ENCODE measurements at regions not wholly inside any gene's neighbourhood (a gene's known extent, or its start where the extent isn't known, plus 50 kb on each side); places are given as distances from the start of the nearest gene placed in this dataset.

DNA sequence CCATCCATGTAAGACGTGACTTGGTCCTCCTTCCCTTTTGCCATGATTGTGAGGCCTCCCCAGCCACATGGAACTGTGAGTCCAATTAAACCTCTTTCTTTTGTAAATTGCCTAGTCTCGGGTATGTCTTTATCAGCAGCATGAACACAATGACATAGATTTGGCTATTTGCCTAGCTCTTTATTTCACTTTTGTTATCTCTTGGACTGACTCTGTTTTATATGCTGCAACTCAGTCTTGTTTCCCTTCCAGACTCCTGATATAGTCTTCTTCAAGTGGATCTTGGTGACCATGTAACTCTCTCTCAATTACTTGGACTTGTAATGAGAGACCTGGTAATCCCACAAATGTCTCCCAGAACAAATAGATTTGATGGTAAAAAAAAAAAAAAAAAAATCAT lies 627.6 kb downstream of the CCDC85A start:
- no peak overlapping the region for H3K27ac ChIP-seq (ENCODE audit: extremely low read length, insufficient read depth, low read length)
- H3K4me2 ChIP-seq (ENCODE audit: low read depth, low read length) = no peak overlapping the region
- H4K20me1 ChIP-seq (ENCODE audit: insufficient read depth, low read length) = no peaks in the 10 kb centered on the region
- H3K4me1 ChIP-seq (ENCODE audit: insufficient read depth, low read length) = no peaks in the 10 kb centered on the region
- H3K36me3 ChIP-seq (replicated peaks in 1 of 2; ENCODE audit: control insufficient read depth in 1 of 2, insufficient read depth in 2 of 2, low read length in 2 of 2) = no peaks in the 10 kb centered on the region
- H3K9me3 ChIP-seq (ENCODE audit: low read length) = peaks cover 69% of the 10 kb centered on the region
- no peak for TF ChIP-seq FOXJ3 (CRISPR knock-in tag; IDR thresholded peaks at IDR 0.05; ENCODE audit: borderline replicate concordance)
- H2AFZ ChIP-seq (ENCODE audit: low read length) = no peak overlapping the region
- in situ Hi-C loops (cut with HindIII; ENCODE audit: extremely low pct_ligation_motif_present, low pct_unique_long_range_greater_than_20kb) (no loop called here), intact Hi-C loops (cut with micrococcal nuclease; ENCODE audit: unreplicated experiment) (no loop called here)
- H3K4me3 ChIP-seq (replicated peaks in 1 of 3; ENCODE audit: insufficient read depth in 1 of 3, low read depth in 2 of 3, low read length in 3 of 3) = no peak overlapping the region
- DNase-seq (ENCODE audit: low spot score) (no peak), ATAC-seq (no peak), FAIRE-seq (no peak)
- H3K27me3 ChIP-seq (ENCODE audit: control insufficient read depth in 1 of 2, insufficient read depth in 2 of 2, low read length in 2 of 2) = no peaks in the 10 kb centered on the region
- H3K9ac ChIP-seq (ENCODE audit: insufficient read depth, low read depth, low read length) = no peak overlapping the region
- no TSS peak for BruUV-seq (replicated peaks)
- ChIA-PET CTCF (ENCODE audit: low intra/inter-chr PET ratio, low total read pairs) (no interaction called here), POLR2A (no interaction called here)
- WGBS (ENCODE audit: low lambda C conversion rate) = 0% methylated on average over 2 of the region's 2 CpGs
- H3K79me2 ChIP-seq (ENCODE audit: insufficient read depth, low read length) = no peaks in the 10 kb centered on the region

DNA sequence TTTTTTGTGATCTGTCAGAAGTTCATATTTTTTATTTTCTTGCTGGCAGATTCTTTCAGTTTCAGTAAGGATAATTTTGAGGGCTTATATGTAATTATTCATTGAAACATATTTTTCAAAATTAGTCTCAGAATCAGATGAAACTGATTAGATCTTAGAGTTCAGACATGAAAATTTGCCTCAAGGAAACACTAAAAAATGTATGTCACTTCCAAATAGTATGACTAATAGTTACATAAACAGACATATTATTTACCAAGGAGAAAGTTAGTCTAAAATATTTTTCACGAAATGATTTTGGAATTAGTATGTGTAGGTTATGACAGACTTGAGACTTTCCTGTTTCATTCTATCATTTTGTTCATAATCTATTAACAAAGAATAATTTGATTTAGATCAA lies 628.6 kb downstream of the CCDC85A start:
- BruUV-seq (replicated peaks) = no TSS peak
- POLR2A ChIA-PET = no interaction called here
- TF ChIP-seq HOXA3 (CRISPR knock-in tag; IDR thresholded peaks at IDR 0.05) = no peak
- TF ChIP-seq ZBED4 (CRISPR knock-in tag; IDR thresholded peaks at IDR 0.05; ENCODE audit: borderline replicate concordance) = no peak
- TF ChIP-seq, protein P1, sequence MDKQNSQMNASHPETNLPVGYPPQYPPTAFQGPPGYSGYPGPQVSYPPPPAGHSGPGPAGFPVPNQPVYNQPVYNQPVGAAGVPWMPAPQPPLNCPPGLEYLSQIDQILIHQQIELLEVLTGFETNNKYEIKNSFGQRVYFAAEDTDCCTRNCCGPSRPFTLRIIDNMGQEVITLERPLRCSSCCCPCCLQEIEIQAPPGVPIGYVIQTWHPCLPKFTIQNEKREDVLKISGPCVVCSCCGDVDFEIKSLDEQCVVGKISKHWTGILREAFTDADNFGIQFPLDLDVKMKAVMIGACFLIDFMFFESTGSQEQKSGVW (CRISPR knock-in tag; IDR thresholded peaks at IDR 0.05; ENCODE audit: borderline replicate concordance) = no peak
- no peak for TF ChIP-seq ZNF124 (CRISPR knock-in tag; IDR thresholded peaks at IDR 0.05)
- no peak for TF ChIP-seq ZMYM3 (CRISPR knock-in tag; IDR thresholded peaks at IDR 0.05)
- TF ChIP-seq ZNF451 (CRISPR knock-in tag; IDR thresholded peaks at IDR 0.05) = no peak
- no peak for TF ChIP-seq ZNF772 (CRISPR knock-in tag; IDR thresholded peaks at IDR 0.05)
- no peak for TF ChIP-seq ATF4 (CRISPR knock-in tag; IDR thresholded peaks at IDR 0.05)
- no peak for TF ChIP-seq RORA (CRISPR knock-in tag; IDR thresholded peaks at IDR 0.05)
- no peak for TF ChIP-seq POLR2A (IDR thresholded peaks at IDR 0.05; ENCODE audit: insufficient read depth in 1 of 2, low read depth in 2 of 2, low read length in 2 of 2)
- no peak for TF ChIP-seq ZNF331 (CRISPR knock-in tag; IDR thresholded peaks at IDR 0.05)
- no peak for TF ChIP-seq ZNF747 (CRISPR knock-in tag; IDR thresholded peaks at IDR 0.05; ENCODE audit: borderline replicate concordance)
- TF ChIP-seq CHD4 (IDR thresholded peaks at IDR 0.05; ENCODE audit: borderline replicate concordance, low read length) = no peak
- no peak for TF ChIP-seq TOPORS (CRISPR knock-in tag; IDR thresholded peaks at IDR 0.05)
- TF ChIP-seq NKX3-1 (CRISPR knock-in tag; IDR thresholded peaks at IDR 0.05) = no peak

More for the DNA sequence above, 628.6 kb downstream of the CCDC85A start:
- ATAC-seq (no peak), DNase-seq (ENCODE audit: low spot score) (no peak), FAIRE-seq (no peak)
- Histone ChIP-seq H3K79me2 (ENCODE audit: insufficient read depth, low read length) (no peaks in the 10 kb centered on the region), H3K27me3 (ENCODE audit: control insufficient read depth in 1 of 2, insufficient read depth in 2 of 2, low read length in 2 of 2) (no peaks in the 10 kb centered on the region), H3K4me3 (replicated peaks in 1 of 3; ENCODE audit: insufficient read depth in 1 of 3, low read depth in 2 of 3, low read length in 3 of 3) (no peak overlapping the region), H2AFZ (ENCODE audit: low read length) (no peak overlapping the region), H3K9ac (ENCODE audit: insufficient read depth, low read depth, low read length) (no peak overlapping the region), H3K36me3 (replicated peaks in 1 of 2; ENCODE audit: control insufficient read depth in 1 of 2, insufficient read depth in 2 of 2, low read length in 2 of 2) (no peaks in the 10 kb centered on the region), H3K27ac (ENCODE audit: extremely low read length, insufficient read depth, low read length) (no peak overlapping the region), H3K4me2 (ENCODE audit: low read depth, low read length) (no peak overlapping the region), H3K9me3 (ENCODE audit: low read length) (peaks cover 69% of the 10 kb centered on the region), H3K4me1 (ENCODE audit: insufficient read depth, low read length) (no peaks in the 10 kb centered on the region), H4K20me1 (ENCODE audit: insufficient read depth, low read length) (no peaks in the 10 kb centered on the region)
- in situ Hi-C loops (cut with HindIII; ENCODE audit: extremely low pct_ligation_motif_present, low pct_unique_long_range_greater_than_20kb) (no loop called here), intact Hi-C loops (cut with micrococcal nuclease; ENCODE audit: unreplicated experiment) (no loop called here)
- CTCF ChIA-PET (ENCODE audit: low intra/inter-chr PET ratio, low total read pairs) = no interaction called here
- 1% methylated on average over 1 of the region's 1 CpG for WGBS (ENCODE audit: low lambda C conversion rate)
